ENCODE measurements at regions not wholly inside any gene's neighbourhood (a gene's known extent, or its start where the extent isn't known, plus 50 kb on each side); places are given as distances from the start of the nearest gene placed in this dataset.
"Not testable (repeated sequence)": the region's sequence is repeated elsewhere in the genome, so short reads cannot be mapped to it uniquely, and the experiment has no call there.

DNA sequence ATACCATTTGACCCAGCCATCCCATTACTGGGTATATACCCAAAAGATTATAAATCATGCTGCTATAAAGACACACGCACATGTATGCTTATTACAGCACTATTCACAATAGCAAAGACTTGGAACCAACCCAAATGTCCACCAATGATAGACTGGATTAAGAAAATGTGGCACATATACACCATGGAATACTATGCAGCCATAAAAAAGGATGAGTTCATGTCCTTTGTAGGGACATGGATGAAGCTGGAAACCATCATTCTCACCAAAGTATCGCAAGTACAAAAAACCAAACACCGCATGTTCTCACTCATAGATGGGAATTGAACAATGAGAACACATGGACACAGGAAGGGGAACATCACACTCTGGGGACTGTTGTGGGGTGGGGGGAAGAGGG lies 81.7 kb upstream of the GPC3 start:
- TF ChIP-seq POLR2A, POLR2AphosphoS5 (IDR thresholded peaks at IDR 0.05; ENCODE audit: low read depth, low read length): not testable (repeated sequence)

Measured in GM12892 (cell line).